Hepatocyte (in vitro differentiated cells): ENCODE measurements at regions not wholly inside any gene's neighbourhood (a gene's known extent, or its start where the extent isn't known, plus 50 kb on each side); places are given as distances from the start of the nearest gene placed in this dataset.

Source experiments
- DNase-seq: peaks from one replicate; pipeline ENCODE4 v3.0.0-alpha.2; 2016; ENCODE audit warnings: low spot score
- H2AFZ ChIP-seq: fragments of 200-600 bp; sonication (generic); 2 replicates; pipeline ENCODE4 v1.6.0; 2016; ENCODE audit warnings: antibody characterized with exemption, mild to moderate bottlenecking
- H3K27ac ChIP-seq: fragments of 200-600 bp; sonication (generic); 2 replicates; pipeline ENCODE4 v1.5.1; 2016; ENCODE audit warnings: mild to moderate bottlenecking
- H3K27me3 ChIP-seq: fragments of 200-600 bp; sonication (generic); 2 replicates; pipeline ENCODE4 v1.6.1; 2016
- H3K36me3 ChIP-seq: fragments of 200-600 bp; sonication (generic); replicated peaks from 2 replicates; pipeline ENCODE4 v1.5.1; 2016; ENCODE audit warnings: low read depth; ENCODE audit not compliant: insufficient read depth
- H3K4me1 ChIP-seq: fragments of 200-600 bp; sonication (generic); 2 replicates; pipeline ENCODE4 v1.5.1; 2016; ENCODE audit warnings: mild to moderate bottlenecking, moderate library complexity; ENCODE audit not compliant: insufficient read depth
- H3K4me2 ChIP-seq: fragments of 200-600 bp; sonication (generic); 2 replicates; pipeline ENCODE4 v1.6.0; 2016
- H3K4me3 ChIP-seq: fragments of 200-600 bp; sonication (generic); 2 replicates; pipeline ENCODE4 v1.5.1; 2016; ENCODE audit warnings: mild to moderate bottlenecking
- H3K79me2 ChIP-seq: fragments of 200-600 bp; sonication (generic); 2 replicates; pipeline ENCODE4 v1.6.0; 2017; ENCODE audit warnings: mild to moderate bottlenecking
- H3K9me2 ChIP-seq: fragments of 200-600 bp; sonication (generic); replicated peaks from 2 replicates; pipeline ENCODE4 v1.6.0; 2017; ENCODE audit warnings: mild to moderate bottlenecking; ENCODE audit not compliant: insufficient read depth
- H3K9me3 ChIP-seq: fragments of 200-600 bp; sonication (generic); 2 replicates; pipeline ENCODE4 v1.5.1; 2016; ENCODE audit warnings: low read depth, mild to moderate bottlenecking
- H4K20me1 ChIP-seq: fragments of 200-600 bp; sonication (generic); 2 replicates; pipeline ENCODE4 v1.6.0; 2016; ENCODE audit warnings: mild to moderate bottlenecking; ENCODE audit not compliant: insufficient read depth, poor library complexity, severe bottlenecking
- CTCF ChIP-seq: fragments of 200-600 bp; sonication (generic); IDR thresholded peaks from 2 replicates; pipeline ENCODE4 v1.5.1; 2016; ENCODE audit warnings: antibody characterized with exemption, mild to moderate bottlenecking; ENCODE audit not compliant: poor library complexity
- EZH2 ChIP-seq: fragments of 200-600 bp; sonication (generic); IDR thresholded peaks from 2 replicates; pipeline ENCODE4 v1.6.1; 2016; ENCODE audit warnings: antibody characterized with exemption, mild to moderate bottlenecking, borderline replicate concordance
- EZH2phosphoT487 ChIP-seq: fragments of 200-600 bp; sonication (generic); IDR thresholded peaks from one replicate; pipeline ENCODE4 v1.6.1; 2018; ENCODE audit warnings: antibody characterized with exemption, mild to moderate bottlenecking, low read depth, moderate library complexity; ENCODE audit not compliant: unreplicated experiment, severe bottlenecking
- WGBS: methylation state at CpG from one replicate; pipeline ENCODE4 v1.1.6; 2016; ENCODE audit warnings: low lambda C conversion rate; ENCODE audit errors: missing lambda C conversion rate; 5-methylcytosine and 5-hydroxymethylcytosine counted together

- no peak for DNase-seq
- H3K36me3 ChIP-seq = no peaks in the 10 kb centered on the region
These were observed 1089.3 kb downstream of the BRD1 start for GRCh38 chr22:48738204-48738980.

GRCh38 chr22:48737461-48738203 lies 1090.0 kb downstream of the BRD1 start:
- Histone ChIP-seq H3K79me2 (no peaks in the 10 kb centered on the region), H3K9me2 (no peaks in the 10 kb centered on the region), H3K9me3 (no peaks in the 10 kb centered on the region), H3K4me1 (no peaks in the 10 kb centered on the region), H4K20me1 (no peaks in the 10 kb centered on the region), H3K4me3 (no peak overlapping the region), H3K27me3 (no peaks in the 10 kb centered on the region), H3K36me3 (no peaks in the 10 kb centered on the region), H3K27ac (no peak overlapping the region), H2AFZ (no peak overlapping the region), H3K4me2 (no peak overlapping the region)
- TF ChIP-seq CTCF (no peak), EZH2 (no peak), EZH2phosphoT487 (no peak)
- WGBS = 89% methylated on average over 22 of the region's 22 CpGs
- no peak for DNase-seq

More at GRCh38 chr22:48738204-48738980, 1089.3 kb downstream of the BRD1 start:
- WGBS = 89% methylated on average over 20 of the region's 20 CpGs
- Histone ChIP-seq H2AFZ (no peak overlapping the region), H3K27ac (no peak overlapping the region), H3K4me1 (no peaks in the 10 kb centered on the region), H3K9me2 (no peaks in the 10 kb centered on the region), H3K4me2 (no peak overlapping the region), H4K20me1 (no peaks in the 10 kb centered on the region), H3K4me3 (no peak overlapping the region), H3K9me3 (no peaks in the 10 kb centered on the region), H3K27me3 (no peaks in the 10 kb centered on the region), H3K79me2 (no peaks in the 10 kb centered on the region)
- no peak for TF ChIP-seq EZH2
- no peak for TF ChIP-seq EZH2phosphoT487
- no peak for TF ChIP-seq CTCF

- no peak overlapping the region for H3K4me3 ChIP-seq
- no peaks in the 10 kb centered on the region for H3K27me3 ChIP-seq
- H3K79me2 ChIP-seq = no peaks in the 10 kb centered on the region
- no peak overlapping the region for H3K4me2 ChIP-seq
- no peaks in the 10 kb centered on the region for H3K36me3 ChIP-seq
- H3K27ac ChIP-seq = no peak overlapping the region
- no peaks in the 10 kb centered on the region for H3K9me2 ChIP-seq
- no peaks in the 10 kb centered on the region for H4K20me1 ChIP-seq
- no peaks in the 10 kb centered on the region for H3K9me3 ChIP-seq
- no peaks in the 10 kb centered on the region for H3K4me1 ChIP-seq
- 89% methylated on average over 29 of the region's 29 CpGs for WGBS
- TF ChIP-seq EZH2 (no peak), CTCF (no peak), EZH2phosphoT487 (no peak)
- DNase-seq = no peak
- no peak overlapping the region for H2AFZ ChIP-seq
These were observed 1090.8 kb downstream of the BRD1 start for GRCh38 chr22:48736593-48737460.
